Choroid plexus epithelial cell (primary cell): ENCODE measurements at regions not wholly inside any gene's neighbourhood (a gene's known extent, or its start where the extent isn't known, plus 50 kb on each side); places are given as distances from the start of the nearest gene placed in this dataset.
A peak's percentile ranks its signal among the peaks of the same experiment; 100 is the strongest.

Source experiments
- DNase-seq: peaks from one replicate; pipeline ENCODE4 v3.0.0-alpha.2; 2010; ENCODE audit warnings: low read depth
- H3K4me3 ChIP-seq: 2 replicates; pipeline ENCODE4 v1.5.1; 2011; ENCODE audit warnings: low read depth, mild to moderate bottlenecking, control low read depth, low read length, moderate library complexity
- TF ChIP-seq, protein P1 (sequence below): conservative IDR thresholded peaks from 2 replicates; pipeline ENCODE4 v1.5.1; 2011; ENCODE audit warnings: low read depth, mild to moderate bottlenecking, control low read depth, inconsistent platforms, low read length, moderate library complexity

DNA sequence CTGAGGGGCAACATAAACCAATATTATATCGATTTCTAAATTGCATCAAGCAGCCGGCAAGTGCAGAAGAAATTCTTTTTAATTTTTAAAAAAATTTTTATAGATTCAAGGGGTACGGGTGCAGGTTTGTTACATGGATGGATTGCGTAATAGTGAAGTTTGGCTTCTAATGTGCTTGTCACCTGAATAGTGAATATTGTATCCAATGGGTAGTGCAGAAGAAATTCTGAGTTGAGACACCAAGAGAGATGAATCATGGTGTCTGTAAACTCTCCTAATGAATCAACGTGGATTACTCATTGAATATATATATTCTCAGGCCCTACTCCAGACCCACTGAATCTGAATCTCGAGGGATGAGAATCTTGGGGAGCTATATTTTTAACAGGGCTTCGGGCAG, 253.7 kb upstream of the FOXD3 start:
- H3K4me3 ChIP-seq = no peak overlapping the region
- TF ChIP-seq, protein P1, sequence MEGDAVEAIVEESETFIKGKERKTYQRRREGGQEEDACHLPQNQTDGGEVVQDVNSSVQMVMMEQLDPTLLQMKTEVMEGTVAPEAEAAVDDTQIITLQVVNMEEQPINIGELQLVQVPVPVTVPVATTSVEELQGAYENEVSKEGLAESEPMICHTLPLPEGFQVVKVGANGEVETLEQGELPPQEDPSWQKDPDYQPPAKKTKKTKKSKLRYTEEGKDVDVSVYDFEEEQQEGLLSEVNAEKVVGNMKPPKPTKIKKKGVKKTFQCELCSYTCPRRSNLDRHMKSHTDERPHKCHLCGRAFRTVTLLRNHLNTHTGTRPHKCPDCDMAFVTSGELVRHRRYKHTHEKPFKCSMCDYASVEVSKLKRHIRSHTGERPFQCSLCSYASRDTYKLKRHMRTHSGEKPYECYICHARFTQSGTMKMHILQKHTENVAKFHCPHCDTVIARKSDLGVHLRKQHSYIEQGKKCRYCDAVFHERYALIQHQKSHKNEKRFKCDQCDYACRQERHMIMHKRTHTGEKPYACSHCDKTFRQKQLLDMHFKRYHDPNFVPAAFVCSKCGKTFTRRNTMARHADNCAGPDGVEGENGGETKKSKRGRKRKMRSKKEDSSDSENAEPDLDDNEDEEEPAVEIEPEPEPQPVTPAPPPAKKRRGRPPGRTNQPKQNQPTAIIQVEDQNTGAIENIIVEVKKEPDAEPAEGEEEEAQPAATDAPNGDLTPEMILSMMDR = no peak
- no peak for DNase-seq

DNA sequence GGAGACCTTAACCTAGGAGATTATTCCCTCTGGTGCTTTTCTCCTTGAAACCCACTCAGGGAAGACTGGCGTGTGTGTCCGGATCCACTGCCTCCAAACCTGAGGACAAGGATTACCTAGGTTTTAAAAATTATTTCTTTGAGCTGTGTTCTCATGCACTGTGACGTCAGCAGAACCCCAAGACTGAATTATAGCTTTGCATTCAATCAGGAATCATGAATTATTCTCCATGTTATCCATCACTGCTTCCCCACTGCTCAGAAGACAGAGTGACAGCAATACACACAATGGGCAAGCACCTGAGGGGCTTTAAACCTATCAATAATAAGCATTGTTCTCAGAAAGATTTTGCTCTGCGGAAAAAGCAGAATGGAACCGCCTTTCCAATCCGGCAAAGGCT, 253.2 kb upstream of the FOXD3 start:
- H3K4me3 ChIP-seq = no peak overlapping the region
- TF ChIP-seq, protein P1 = no peak
- DNase-seq = no peak

DNA sequence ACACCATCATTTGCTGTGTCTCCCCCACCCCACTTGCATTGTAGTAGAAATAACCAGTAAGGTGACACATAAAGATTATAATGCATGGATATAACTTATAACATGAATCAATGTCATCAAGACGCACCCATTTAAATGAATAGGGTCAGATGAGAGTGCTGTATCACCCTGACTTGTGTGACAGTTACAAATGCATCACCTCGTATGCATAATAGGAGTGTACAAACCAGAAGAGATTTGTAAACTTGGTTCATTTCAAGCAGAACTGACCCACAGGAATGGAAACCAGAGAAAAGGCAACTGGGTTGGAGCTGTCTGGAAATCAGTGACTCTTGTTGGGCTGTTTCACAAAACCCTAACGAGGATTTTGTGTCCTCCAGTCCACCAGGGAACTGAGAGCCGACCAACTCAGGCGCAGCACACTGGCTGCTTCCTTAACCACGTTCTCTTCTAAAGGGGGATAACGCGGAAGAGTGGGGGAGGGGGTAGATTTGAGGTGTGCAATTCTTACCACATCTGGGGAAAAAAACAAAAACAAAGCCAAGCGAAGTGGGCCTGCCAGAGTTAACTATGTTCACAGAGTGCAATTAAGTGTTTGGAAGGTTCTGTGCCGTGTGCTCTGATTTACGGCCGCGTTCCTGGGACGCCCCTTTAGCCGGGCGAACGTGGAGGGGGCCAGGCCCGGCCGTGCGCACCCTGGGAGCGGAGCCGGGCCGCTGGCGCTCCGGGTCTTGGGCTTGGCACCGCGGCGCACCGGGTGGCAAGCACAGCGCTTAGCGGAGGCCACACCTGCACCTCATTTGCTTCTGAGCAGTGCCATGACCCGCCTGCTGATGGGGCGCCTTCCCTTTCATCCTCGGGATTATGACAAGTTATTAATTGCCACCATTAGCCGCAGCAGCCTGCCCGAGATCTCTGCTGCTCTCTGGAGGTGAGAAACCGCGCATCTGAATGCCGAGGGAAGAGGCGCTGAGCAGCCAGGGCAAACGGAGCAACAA, 248.8 kb upstream of the FOXD3 start:
- peak; percentile 13 for DNase-seq
- no peak overlapping the region for H3K4me3 ChIP-seq
- TF ChIP-seq, protein P1 = peak; percentile 44

DNA sequence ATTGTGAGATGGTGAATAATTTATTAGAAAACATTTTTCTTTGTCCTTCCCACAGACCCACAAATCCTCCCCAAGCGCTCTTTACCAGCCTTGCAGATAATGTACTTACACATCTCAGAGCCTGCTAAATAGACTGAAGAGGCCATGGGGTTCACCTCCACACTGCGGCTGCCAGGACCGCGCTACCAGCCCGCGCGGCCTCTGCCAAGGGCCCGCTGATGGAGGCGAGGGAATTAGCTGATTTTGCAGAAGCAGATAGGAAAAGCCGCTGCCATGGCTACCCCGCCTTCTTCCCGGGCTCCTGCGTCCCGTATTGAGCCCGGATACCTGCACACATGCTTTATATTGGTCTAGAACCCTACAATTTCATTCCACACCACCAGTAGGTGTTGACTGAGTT, 248.0 kb upstream of the FOXD3 start:
- H3K4me3 ChIP-seq = no peak overlapping the region
- TF ChIP-seq, protein P1 = no peak
- DNase-seq = no peak

DNA sequence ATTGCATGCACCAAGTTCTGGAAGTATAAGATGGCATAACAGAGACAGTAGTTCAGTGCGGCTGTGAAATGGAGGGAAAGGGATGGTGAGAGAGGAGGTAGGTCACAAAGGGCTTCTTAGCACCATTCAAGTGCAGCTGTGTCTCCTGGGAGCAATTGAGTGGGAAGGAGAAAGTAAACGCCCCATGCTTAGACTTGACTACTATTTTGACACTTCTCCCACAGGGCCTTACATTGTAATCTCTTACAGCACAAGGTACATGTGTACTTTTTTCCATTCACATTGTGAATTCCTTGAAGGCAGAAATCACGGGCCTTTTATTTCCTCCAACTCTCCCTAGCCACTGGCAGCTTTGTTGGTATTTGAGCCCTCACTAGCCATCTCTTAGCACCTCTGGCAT, 239.6 kb upstream of the FOXD3 start:
- DNase-seq = no peak
- TF ChIP-seq, protein P1 = no peak
- no peak overlapping the region for H3K4me3 ChIP-seq

DNA sequence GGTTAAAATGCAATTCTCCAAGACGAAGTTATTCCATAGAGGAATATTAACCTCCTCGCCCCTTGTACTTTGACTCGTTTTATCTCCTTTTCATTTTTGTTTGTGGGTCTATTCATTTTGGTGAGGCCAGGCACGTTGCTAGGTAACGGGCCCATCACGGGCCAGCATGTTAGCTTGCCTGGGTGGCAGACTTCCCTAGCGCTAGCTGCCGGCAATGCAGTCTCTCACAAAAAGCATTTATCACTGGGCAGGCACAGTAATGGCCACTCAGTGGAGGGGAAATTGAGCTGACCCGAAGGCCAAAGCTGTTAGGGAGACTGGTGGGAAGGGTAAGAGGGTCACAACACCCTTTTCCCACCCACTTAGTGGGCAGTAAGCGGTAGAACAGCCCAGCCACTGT, 234.4 kb upstream of the FOXD3 start:
- TF ChIP-seq, protein P1 = peak; percentile 35
- peak; percentile 31 for DNase-seq
- H3K4me3 ChIP-seq = no peak overlapping the region

DNA sequence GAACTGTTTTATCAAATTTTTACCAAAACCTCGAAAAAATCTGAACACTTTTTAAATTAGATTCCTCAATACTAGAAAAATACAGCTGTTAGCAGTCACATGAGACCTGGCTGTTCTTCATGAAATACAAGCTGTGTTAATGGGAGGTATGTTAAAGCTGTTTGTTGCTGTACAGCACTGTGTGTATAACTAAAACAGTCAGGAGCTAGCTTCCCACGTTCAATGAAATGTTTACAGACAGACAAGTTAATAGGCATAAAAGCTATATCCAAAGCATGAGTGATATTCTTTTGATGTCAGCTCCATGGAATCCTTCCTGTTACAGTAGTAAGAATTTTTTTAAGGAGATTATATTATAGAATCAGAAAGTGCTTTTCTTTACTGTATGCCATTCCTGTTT, 223.2 kb upstream of the FOXD3 start:
- DNase-seq = peak; percentile 7
- H3K4me3 ChIP-seq = no peak overlapping the region
- TF ChIP-seq, protein P1 = no peak
